ENCODE measurements at regions not wholly inside any gene's neighbourhood (a gene's known extent, or its start where the extent isn't known, plus 50 kb on each side); places are given as distances from the start of the nearest gene placed in this dataset.

DNA sequence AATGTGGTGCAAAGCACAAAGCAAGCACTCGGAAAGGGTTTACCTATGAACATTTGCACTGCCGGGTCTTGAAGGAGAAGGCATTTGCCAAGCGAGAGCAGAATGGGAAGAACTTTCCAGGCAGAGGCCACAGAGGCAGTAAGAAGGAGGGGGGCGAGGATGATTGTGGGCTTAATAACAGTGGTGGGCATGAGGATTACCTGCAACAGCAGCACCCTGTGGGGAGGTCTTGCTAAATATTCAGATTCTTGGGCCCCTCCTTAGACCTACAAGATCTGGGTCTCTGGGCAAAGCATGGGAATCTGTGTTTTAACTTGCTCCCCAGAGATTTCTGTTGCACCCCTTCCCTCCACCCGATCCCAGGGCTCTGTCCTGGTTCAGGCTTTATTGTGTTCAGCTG, 75.1 kb upstream of the ZBED5 start:
- no peak for TF ChIP-seq EP300 (IDR thresholded peaks at IDR 0.05; ENCODE audit: borderline replicate concordance)
- TF ChIP-seq, protein P1, sequence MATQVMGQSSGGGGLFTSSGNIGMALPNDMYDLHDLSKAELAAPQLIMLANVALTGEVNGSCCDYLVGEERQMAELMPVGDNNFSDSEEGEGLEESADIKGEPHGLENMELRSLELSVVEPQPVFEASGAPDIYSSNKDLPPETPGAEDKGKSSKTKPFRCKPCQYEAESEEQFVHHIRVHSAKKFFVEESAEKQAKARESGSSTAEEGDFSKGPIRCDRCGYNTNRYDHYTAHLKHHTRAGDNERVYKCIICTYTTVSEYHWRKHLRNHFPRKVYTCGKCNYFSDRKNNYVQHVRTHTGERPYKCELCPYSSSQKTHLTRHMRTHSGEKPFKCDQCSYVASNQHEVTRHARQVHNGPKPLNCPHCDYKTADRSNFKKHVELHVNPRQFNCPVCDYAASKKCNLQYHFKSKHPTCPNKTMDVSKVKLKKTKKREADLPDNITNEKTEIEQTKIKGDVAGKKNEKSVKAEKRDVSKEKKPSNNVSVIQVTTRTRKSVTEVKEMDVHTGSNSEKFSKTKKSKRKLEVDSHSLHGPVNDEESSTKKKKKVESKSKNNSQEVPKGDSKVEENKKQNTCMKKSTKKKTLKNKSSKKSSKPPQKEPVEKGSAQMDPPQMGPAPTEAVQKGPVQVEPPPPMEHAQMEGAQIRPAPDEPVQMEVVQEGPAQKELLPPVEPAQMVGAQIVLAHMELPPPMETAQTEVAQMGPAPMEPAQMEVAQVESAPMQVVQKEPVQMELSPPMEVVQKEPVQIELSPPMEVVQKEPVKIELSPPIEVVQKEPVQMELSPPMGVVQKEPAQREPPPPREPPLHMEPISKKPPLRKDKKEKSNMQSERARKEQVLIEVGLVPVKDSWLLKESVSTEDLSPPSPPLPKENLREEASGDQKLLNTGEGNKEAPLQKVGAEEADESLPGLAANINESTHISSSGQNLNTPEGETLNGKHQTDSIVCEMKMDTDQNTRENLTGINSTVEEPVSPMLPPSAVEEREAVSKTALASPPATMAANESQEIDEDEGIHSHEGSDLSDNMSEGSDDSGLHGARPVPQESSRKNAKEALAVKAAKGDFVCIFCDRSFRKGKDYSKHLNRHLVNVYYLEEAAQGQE (IDR thresholded peaks at IDR 0.05; ENCODE audit: low read depth) = no peak
- no peak for TF ChIP-seq CREB1 (IDR thresholded peaks at IDR 0.05; ENCODE audit: low read depth)
- TF ChIP-seq, protein P2, sequence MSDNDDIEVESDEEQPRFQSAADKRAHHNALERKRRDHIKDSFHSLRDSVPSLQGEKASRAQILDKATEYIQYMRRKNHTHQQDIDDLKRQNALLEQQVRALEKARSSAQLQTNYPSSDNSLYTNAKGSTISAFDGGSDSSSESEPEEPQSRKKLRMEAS (IDR thresholded peaks at IDR 0.05) = no peak
- TF ChIP-seq FOXM1 (IDR thresholded peaks at IDR 0.05; ENCODE audit: borderline replicate concordance, low read depth) = no peak
- no peak for TF ChIP-seq TAF1 (IDR thresholded peaks at IDR 0.05; ENCODE audit: low read depth)
- TF ChIP-seq CEBPB (IDR thresholded peaks at IDR 0.05) = no peak
- TF ChIP-seq YY1 (IDR thresholded peaks at IDR 0.05; ENCODE audit: low read depth) = no peak
- no peak for TF ChIP-seq EGR1 (IDR thresholded peaks at IDR 0.05)
- TF ChIP-seq, protein P3, sequence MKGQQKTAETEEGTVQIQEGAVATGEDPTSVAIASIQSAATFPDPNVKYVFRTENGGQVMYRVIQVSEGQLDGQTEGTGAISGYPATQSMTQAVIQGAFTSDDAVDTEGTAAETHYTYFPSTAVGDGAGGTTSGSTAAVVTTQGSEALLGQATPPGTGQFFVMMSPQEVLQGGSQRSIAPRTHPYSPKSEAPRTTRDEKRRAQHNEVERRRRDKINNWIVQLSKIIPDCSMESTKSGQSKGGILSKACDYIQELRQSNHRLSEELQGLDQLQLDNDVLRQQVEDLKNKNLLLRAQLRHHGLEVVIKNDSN (IDR thresholded peaks at IDR 0.05) = no peak
- no peak for TF ChIP-seq TCF12 (IDR thresholded peaks at IDR 0.05; ENCODE audit: low read depth)

All from Ishikawa (cell line).